Activated B cell treated with CpG ODN at 0.5 μM for 24 hours (primary cell): ENCODE measurements at regions not wholly inside any gene's neighbourhood (a gene's known extent, or its start where the extent isn't known, plus 50 kb on each side); places are given as distances from the start of the nearest gene placed in this dataset.
"Not testable (repeated sequence)": the region's sequence is repeated elsewhere in the genome, so short reads cannot be mapped to it uniquely, and the experiment has no call there.

Experiments
- ATAC-seq: fragments of 200-7000 bp; cut with Tn5 transposase; one replicate; pipeline ENCODE4 v1.10.0; 2021; ENCODE audit warnings: low read depth, mild to moderate bottlenecking, moderate library complexity
- CTCF ChIA-PET: fragments of 350-600 bp; sonication (Branson Sonifier 250); formaldehyde crosslinking; loops from one replicate; lab custom pipeline; 2021; ENCODE audit warnings: antibody characterized with exemption; lab: Charles Lee
- POLR2A ChIA-PET: fragments of 350-600 bp; sonication (Branson Sonifier 250); formaldehyde crosslinking; loops from one replicate; lab custom pipeline; 2021; ENCODE audit warnings: antibody characterized with exemption; lab: Charles Lee
- DNase-seq: peaks from one replicate; pipeline ENCODE4 v3.0.0; 2022
- H3K27ac Mint-ChIP-seq: one replicate; pipeline ENCODE4 v1.8.0; 2020; ENCODE audit warnings: mixed read lengths
- H3K27me3 Mint-ChIP-seq: one replicate; pipeline ENCODE4 v1.8.0; 2021; ENCODE audit warnings: mixed read lengths
- H3K36me3 Mint-ChIP-seq: one replicate; pipeline ENCODE4 v1.8.0; 2021; ENCODE audit warnings: low read depth, mixed read lengths
- H3K4me1 Mint-ChIP-seq: one replicate; pipeline ENCODE4 v1.8.0; 2021; ENCODE audit warnings: mixed read lengths
- H3K4me3 Mint-ChIP-seq: one replicate; pipeline ENCODE4 v1.8.0; 2020; ENCODE audit warnings: mild to moderate bottlenecking, mixed read lengths
- H3K9me3 Mint-ChIP-seq: one replicate; pipeline ENCODE4 v1.8.0; 2020; ENCODE audit warnings: mixed read lengths
- intact Hi-C: fragments of 100-400 bp; cut with micrococcal nuclease; formaldehyde crosslinking; loops from one replicate; pipeline ENCODE4 v1.15.1; 2024
- TF ChIP-seq, protein P1 (sequence below): fragments of 200-600 bp; IDR thresholded peaks from one replicate; pipeline ENCODE4 v1.8.0; 2022; ENCODE audit warnings: antibody characterized with exemption, mild to moderate bottlenecking

DNA sequence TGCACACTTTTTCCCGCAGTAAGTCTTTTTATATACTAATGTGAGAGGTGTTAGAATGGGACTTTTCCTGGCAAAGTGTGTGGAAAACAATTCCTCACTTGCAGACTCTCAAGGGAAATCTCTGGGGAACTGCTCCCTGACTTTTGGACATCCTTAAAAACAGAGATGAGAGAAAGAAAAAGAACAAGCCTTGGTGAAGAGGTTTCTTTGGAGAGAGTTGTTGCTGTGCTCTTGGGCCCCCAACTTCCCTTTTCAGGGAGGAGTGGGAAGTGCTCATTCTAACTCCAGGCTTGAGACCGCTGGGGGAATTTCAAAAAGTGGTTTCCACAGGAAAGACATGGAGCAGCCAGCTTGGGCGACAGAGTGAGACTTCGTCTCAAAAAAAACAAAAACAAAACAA is 142.6 kb upstream of the SPRED2 start:
- no peak overlapping the region for H3K27ac Mint-ChIP-seq
- no peaks in the 10 kb centered on the region for H3K27me3 Mint-ChIP-seq
- TF ChIP-seq, protein P1, sequence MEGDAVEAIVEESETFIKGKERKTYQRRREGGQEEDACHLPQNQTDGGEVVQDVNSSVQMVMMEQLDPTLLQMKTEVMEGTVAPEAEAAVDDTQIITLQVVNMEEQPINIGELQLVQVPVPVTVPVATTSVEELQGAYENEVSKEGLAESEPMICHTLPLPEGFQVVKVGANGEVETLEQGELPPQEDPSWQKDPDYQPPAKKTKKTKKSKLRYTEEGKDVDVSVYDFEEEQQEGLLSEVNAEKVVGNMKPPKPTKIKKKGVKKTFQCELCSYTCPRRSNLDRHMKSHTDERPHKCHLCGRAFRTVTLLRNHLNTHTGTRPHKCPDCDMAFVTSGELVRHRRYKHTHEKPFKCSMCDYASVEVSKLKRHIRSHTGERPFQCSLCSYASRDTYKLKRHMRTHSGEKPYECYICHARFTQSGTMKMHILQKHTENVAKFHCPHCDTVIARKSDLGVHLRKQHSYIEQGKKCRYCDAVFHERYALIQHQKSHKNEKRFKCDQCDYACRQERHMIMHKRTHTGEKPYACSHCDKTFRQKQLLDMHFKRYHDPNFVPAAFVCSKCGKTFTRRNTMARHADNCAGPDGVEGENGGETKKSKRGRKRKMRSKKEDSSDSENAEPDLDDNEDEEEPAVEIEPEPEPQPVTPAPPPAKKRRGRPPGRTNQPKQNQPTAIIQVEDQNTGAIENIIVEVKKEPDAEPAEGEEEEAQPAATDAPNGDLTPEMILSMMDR, result no peak
- CTCF ChIA-PET, result interaction anchor here (3.6 kb wide), 1 partner anchor 510 kb away, joined by 17 read pairs; no protein-coding TSS in a partner anchor
- H3K4me1 Mint-ChIP-seq, result peaks cover 4% of the 10 kb centered on the region
- POLR2A ChIA-PET, result no interaction called here
- DNase-seq (no peak), ATAC-seq (no peak)
- no peak overlapping the region for H3K4me3 Mint-ChIP-seq
- H3K36me3 Mint-ChIP-seq, result no peaks in the 10 kb centered on the region
- H3K9me3 Mint-ChIP-seq, result no peaks in the 10 kb centered on the region
- intact Hi-C loops, result loop anchor here (10.0 kb wide), 1 partner anchor 990 kb away; no protein-coding TSS in a partner anchor

DNA sequence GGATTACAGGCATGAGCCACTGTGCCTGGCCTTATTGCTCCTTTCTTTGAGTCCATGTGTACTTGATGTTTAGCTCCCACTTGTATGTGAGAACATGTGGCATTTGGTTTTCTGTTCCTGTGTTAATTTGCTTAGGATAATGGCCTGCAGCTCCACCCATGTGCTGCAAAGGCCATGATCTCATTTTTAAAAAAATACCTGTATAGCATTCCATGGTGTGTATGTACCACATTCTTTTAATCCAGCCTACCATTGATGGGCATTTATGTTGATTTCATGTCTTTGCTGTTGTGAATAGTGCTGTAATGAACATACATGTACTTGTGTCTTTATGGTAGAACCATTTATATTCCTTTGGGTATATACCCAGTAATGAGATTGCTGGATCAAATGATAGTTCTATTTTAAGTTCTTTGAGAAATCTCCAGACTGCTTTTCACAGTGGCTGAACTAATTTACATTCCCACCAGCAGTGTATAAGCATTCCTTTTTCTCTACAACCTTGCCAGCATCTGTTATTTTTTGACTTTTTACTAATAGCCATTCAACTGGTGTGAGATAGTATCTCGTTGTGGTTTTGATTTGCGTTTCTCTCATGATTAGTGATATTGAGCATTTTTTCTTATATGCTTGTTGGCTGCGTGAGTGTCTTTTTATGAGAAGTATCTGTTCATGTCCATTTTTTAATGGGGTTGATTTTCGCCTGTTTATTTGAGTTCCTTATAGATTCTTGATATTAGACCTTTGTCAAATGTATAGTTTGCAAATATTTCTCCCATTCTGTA is 136.4 kb upstream of the SPRED2 start:
- H3K9me3 Mint-ChIP-seq, CTCF ChIA-PET, H3K4me1 Mint-ChIP-seq, POLR2A ChIA-PET, H3K27me3 Mint-ChIP-seq, DNase-seq, H3K27ac Mint-ChIP-seq, ATAC-seq, H3K4me3 Mint-ChIP-seq, H3K36me3 Mint-ChIP-seq, intact Hi-C loops: not testable (repeated sequence)

DNA sequence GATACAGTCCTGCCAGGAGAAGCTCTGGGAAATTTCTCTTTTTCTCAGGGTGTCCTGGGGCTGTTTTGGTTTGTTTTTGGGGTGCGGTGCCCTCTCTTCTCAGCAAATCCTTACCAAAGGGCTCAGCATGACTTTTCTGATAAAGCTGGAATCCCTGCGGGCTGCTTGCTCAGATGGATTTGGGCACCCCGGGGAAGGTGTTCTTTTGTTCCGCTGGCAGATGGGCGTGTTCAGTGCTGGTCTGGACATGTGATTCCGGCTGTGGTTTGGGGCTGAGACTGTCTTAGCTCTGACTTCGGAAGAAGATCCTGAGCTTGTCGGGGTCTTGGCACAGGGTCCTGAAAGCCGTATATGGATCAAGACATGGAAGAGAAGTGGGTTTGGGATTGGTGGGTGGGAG is 134.2 kb upstream of the SPRED2 start:
- H3K9me3 Mint-ChIP-seq, result no peaks in the 10 kb centered on the region
- peaks cover 2% of the 10 kb centered on the region for H3K27me3 Mint-ChIP-seq
- H3K4me1 Mint-ChIP-seq, result peaks cover 5% of the 10 kb centered on the region
- ATAC-seq (no peak), DNase-seq (no peak)
- H3K27ac Mint-ChIP-seq, result no peak overlapping the region
- TF ChIP-seq, protein P1, result no peak
- H3K4me3 Mint-ChIP-seq, result no peak overlapping the region
- CTCF ChIA-PET, result interaction anchor here (0.6 kb wide), 1 partner anchor 489 kb away, joined by 3 read pairs; no protein-coding TSS in a partner anchor
- intact Hi-C loops, result no loop called here
- H3K36me3 Mint-ChIP-seq, result no peaks in the 10 kb centered on the region
- POLR2A ChIA-PET, result no interaction called here

DNA sequence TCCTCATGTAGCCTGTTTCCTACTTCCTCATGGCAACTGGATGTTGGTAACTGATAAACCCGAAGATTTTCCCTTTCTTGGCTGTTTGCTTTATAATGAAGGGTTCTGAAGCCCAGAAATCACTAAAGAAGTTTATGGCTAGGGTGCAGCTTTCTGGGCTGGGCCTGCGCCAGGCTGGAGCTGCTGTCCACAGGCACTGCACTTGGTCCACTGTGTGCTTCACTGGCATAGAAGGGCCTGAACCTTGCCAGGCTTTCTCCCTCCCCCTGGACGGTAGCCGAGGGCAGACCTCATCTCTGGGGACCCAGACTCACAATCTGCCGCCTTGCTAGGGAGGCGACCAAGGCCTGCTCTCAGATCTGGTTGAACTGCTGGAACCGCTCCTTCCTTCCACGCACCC is 133.3 kb upstream of the SPRED2 start:
- H3K4me3 Mint-ChIP-seq, result no peak overlapping the region
- no peaks in the 10 kb centered on the region for H3K9me3 Mint-ChIP-seq
- POLR2A ChIA-PET, result no interaction called here
- CTCF ChIA-PET, result no interaction called here
- H3K4me1 Mint-ChIP-seq, result peaks cover 5% of the 10 kb centered on the region
- ATAC-seq (no peak), DNase-seq (no peak)
- no peaks in the 10 kb centered on the region for H3K36me3 Mint-ChIP-seq
- TF ChIP-seq, protein P1, result no peak
- intact Hi-C loops, result no loop called here
- H3K27ac Mint-ChIP-seq, result no peak overlapping the region
- peaks cover 2% of the 10 kb centered on the region for H3K27me3 Mint-ChIP-seq

DNA sequence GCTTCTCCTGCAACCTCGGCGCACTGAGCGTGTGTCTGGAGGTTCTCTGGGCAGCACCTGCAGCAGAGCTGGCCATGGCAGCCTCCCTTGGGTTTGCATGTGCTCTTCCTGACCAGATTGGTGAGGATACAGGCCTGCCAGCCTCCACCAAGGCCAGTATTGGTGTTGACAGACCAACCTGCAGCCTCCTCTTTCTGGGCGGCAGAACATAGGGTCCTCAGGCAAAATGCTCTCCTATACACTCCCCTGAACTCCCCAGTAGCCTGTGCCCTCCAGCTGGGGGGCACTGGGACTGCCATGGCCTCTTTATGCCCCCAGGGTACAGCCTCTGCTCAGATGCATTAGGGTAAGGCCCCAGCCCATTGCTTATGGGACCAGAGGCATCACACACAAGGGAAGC is 131.9 kb upstream of the SPRED2 start:
- POLR2A ChIA-PET, result no interaction called here
- ATAC-seq, result no peak
- Mint-ChIP-seq H3K27me3 (no peaks in the 10 kb centered on the region), H3K36me3 (no peaks in the 10 kb centered on the region), H3K4me3 (no peak overlapping the region), H3K27ac (no peak overlapping the region), H3K4me1 (peaks cover 5% of the 10 kb centered on the region), H3K9me3 (no peaks in the 10 kb centered on the region)
- no peak for DNase-seq
- CTCF ChIA-PET, result no interaction called here
- intact Hi-C loops, result no loop called here
- TF ChIP-seq, protein P1, result no peak
